Stimulated activated naive CD4-positive, alpha-beta T cell (primary cell): ENCODE measurements at regions not wholly inside any gene's neighbourhood (a gene's known extent, or its start where the extent isn't known, plus 50 kb on each side); places are given as distances from the start of the nearest gene placed in this dataset.

Experiments
- DNase-seq, 6 experiments: peaks; one replicate each; lab custom pipeline; 2025; lab: John Stamatoyannopoulos, UW

- no peak for DNase-seq
These were observed 261.5 kb upstream of the KLF14 start for GRCh38 chr7:130995252-130996081.

GRCh38 chr7:130996205-130996832 lies 262.3 kb upstream of the KLF14 start:
- no peak for DNase-seq

GRCh38 chr7:130996833-130997231 lies 262.8 kb upstream of the KLF14 start:
- DNase-seq = no peak

GRCh38 chr7:130998993-130999602 lies 265.1 kb upstream of the KLF14 start:
- no peak for DNase-seq

GRCh38 chr7:130999926-131000325 lies 265.9 kb upstream of the KLF14 start:
- no peak for DNase-seq

GRCh38 chr7:131000389-131000788 lies 266.4 kb upstream of the KLF14 start:
- DNase-seq = no peak

GRCh38 chr7:131000873-131001272 lies 266.9 kb upstream of the KLF14 start:
- DNase-seq = no peak

GRCh38 chr7:131002600-131002999 lies 268.6 kb upstream of the KLF14 start:
- no peak for DNase-seq

- no peak for DNase-seq
These were observed 269.6 kb upstream of the KLF14 start for GRCh38 chr7:131003634-131004033.

GRCh38 chr7:131004371-131004770 lies 270.4 kb upstream of the KLF14 start:
- DNase-seq = no peak

- DNase-seq = peak; percentile 19 to 66 (median 46)
These were observed 273.7 kb upstream of the KLF14 start for GRCh38 chr7:131007439-131008330.

- no peak for DNase-seq
These were observed 275.1 kb upstream of the KLF14 start for GRCh38 chr7:131008840-131009711.

- no peak for DNase-seq
These were observed 276.2 kb upstream of the KLF14 start for GRCh38 chr7:131010029-131010716.

- DNase-seq = no peak
These were observed 276.9 kb upstream of the KLF14 start for GRCh38 chr7:131010717-131011431.

- no peak for DNase-seq
These were observed 277.4 kb upstream of the KLF14 start for GRCh38 chr7:131011432-131011742.

- DNase-seq = peak in 3 of 6 experiments; percentile 36 to 64 (median 64)
These were observed 278.0 kb upstream of the KLF14 start for GRCh38 chr7:131011976-131012375.

GRCh38 chr7:131012477-131013031 lies 278.5 kb upstream of the KLF14 start:
- DNase-seq = no peak

GRCh38 chr7:131013716-131014115 lies 279.7 kb upstream of the KLF14 start:
- DNase-seq = no peak

GRCh38 chr7:131014906-131015656 lies 281.1 kb upstream of the KLF14 start:
- DNase-seq = no peak
